Loucy (cell line): ENCODE measurements at regions not wholly inside any gene's neighbourhood (a gene's known extent, or its start where the extent isn't known, plus 50 kb on each side); places are given as distances from the start of the nearest gene placed in this dataset.

Experiments
- CTCF ChIP-seq: fragments of 200-600 bp; sonication (generic); conservative IDR thresholded peaks from 2 replicates; pipeline ENCODE4 v1.5.1; 2014; ENCODE audit warnings: mild to moderate bottlenecking, antibody characterized with exemption, low read length
- EZH2phosphoT487 ChIP-seq: fragments of 200-600 bp; IDR thresholded peaks from 2 replicates; pipeline ENCODE4 v1.6.1; 2018; ENCODE audit warnings: antibody characterized with exemption, mild to moderate bottlenecking, moderate library complexity, borderline replicate concordance

DNA sequence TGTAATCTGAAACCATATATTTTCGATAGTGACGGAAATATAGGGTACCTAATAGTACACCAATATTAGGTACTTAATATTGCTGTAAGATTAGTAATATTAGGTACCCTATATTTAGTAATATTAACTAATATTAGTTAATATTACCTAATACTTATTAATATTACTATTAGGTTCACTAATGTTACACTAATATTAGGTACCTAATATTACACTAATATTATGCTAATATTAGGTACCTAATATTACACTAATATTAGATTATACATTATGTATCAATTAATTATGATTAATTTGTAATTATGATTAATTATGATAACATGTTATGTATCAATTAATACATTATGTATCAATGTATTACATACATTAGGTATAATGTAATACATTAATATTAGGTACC lies 518.2 kb upstream of the LRATD1 start:
- TF ChIP-seq CTCF: no peak
- TF ChIP-seq EZH2phosphoT487: no peak
